ENCODE measurements at regions not wholly inside any gene's neighbourhood (a gene's known extent, or its start where the extent isn't known, plus 50 kb on each side); places are given as distances from the start of the nearest gene placed in this dataset.

DNA sequence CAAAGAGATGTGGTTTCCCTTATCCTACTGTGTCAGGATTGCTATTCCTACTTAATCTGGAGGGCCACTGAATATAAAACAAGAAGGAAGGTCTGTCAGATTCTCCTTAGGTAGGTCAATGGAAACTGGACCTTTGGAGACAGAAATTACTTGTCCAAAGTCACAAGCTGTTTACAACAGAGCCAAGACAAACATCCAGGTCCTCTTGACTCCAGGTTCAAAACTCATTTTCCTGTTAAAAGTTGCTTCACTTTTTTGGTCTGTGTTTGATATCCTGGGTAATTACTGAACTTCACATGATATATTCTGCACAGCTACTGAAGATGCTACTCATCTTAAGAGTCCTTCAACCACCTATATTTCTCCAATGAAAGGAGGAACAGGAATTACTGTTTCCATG lies 81.2 kb upstream of the ARHGAP32 start:
- TF ChIP-seq, protein P1, sequence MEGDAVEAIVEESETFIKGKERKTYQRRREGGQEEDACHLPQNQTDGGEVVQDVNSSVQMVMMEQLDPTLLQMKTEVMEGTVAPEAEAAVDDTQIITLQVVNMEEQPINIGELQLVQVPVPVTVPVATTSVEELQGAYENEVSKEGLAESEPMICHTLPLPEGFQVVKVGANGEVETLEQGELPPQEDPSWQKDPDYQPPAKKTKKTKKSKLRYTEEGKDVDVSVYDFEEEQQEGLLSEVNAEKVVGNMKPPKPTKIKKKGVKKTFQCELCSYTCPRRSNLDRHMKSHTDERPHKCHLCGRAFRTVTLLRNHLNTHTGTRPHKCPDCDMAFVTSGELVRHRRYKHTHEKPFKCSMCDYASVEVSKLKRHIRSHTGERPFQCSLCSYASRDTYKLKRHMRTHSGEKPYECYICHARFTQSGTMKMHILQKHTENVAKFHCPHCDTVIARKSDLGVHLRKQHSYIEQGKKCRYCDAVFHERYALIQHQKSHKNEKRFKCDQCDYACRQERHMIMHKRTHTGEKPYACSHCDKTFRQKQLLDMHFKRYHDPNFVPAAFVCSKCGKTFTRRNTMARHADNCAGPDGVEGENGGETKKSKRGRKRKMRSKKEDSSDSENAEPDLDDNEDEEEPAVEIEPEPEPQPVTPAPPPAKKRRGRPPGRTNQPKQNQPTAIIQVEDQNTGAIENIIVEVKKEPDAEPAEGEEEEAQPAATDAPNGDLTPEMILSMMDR (IDR thresholded peaks at IDR 0.05), result no peak
- TF ChIP-seq CREM (CRISPR knock-in tag; IDR thresholded peaks at IDR 0.05), result no peak
- TF ChIP-seq NFE2L1 (CRISPR knock-in tag; IDR thresholded peaks at IDR 0.05), result no peak
- TF ChIP-seq GTF2I (CRISPR knock-in tag; conservative IDR thresholded peaks at IDR 0.05), result no peak
- TF ChIP-seq ATF1 (CRISPR knock-in tag; IDR thresholded peaks at IDR 0.05), result no peak
- TF ChIP-seq ELF4 (CRISPR knock-in tag; IDR thresholded peaks at IDR 0.05; ENCODE audit: low read depth), result no peak
- no peak for TF ChIP-seq ZNF232 (CRISPR knock-in tag; IDR thresholded peaks at IDR 0.05)
- TF ChIP-seq MXD4 (CRISPR knock-in tag; IDR thresholded peaks at IDR 0.05; ENCODE audit: borderline replicate concordance), result no peak
- TF ChIP-seq ZBTB21 (CRISPR knock-in tag; IDR thresholded peaks at IDR 0.05; ENCODE audit: borderline replicate concordance), result no peak
- TF ChIP-seq, protein P2, sequence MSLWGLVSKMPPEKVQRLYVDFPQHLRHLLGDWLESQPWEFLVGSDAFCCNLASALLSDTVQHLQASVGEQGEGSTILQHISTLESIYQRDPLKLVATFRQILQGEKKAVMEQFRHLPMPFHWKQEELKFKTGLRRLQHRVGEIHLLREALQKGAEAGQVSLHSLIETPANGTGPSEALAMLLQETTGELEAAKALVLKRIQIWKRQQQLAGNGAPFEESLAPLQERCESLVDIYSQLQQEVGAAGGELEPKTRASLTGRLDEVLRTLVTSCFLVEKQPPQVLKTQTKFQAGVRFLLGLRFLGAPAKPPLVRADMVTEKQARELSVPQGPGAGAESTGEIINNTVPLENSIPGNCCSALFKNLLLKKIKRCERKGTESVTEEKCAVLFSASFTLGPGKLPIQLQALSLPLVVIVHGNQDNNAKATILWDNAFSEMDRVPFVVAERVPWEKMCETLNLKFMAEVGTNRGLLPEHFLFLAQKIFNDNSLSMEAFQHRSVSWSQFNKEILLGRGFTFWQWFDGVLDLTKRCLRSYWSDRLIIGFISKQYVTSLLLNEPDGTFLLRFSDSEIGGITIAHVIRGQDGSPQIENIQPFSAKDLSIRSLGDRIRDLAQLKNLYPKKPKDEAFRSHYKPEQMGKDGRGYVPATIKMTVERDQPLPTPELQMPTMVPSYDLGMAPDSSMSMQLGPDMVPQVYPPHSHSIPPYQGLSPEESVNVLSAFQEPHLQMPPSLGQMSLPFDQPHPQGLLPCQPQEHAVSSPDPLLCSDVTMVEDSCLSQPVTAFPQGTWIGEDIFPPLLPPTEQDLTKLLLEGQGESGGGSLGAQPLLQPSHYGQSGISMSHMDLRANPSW (CRISPR knock-in tag; conservative IDR thresholded peaks at IDR 0.05; ENCODE audit: low read depth), result no peak
- no peak for TF ChIP-seq NFATC4 (CRISPR knock-in tag; IDR thresholded peaks at IDR 0.05)
- no peak for TF ChIP-seq CREB1 (CRISPR knock-in tag; IDR thresholded peaks at IDR 0.05)
- TF ChIP-seq, protein P3, sequence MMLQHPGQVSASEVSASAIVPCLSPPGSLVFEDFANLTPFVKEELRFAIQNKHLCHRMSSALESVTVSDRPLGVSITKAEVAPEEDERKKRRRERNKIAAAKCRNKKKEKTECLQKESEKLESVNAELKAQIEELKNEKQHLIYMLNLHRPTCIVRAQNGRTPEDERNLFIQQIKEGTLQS (CRISPR knock-in tag; conservative IDR thresholded peaks at IDR 0.05), result no peak
